Adipocyte (in vitro differentiated cells): ENCODE measurements at regions not wholly inside any gene's neighbourhood (a gene's known extent, or its start where the extent isn't known, plus 50 kb on each side); places are given as distances from the start of the nearest gene placed in this dataset.
"Not testable (repeated sequence)": the region's sequence is repeated elsewhere in the genome, so short reads cannot be mapped to it uniquely, and the experiment has no call there.

Source experiments
- DNase-seq: peaks from one replicate; pipeline ENCODE4 v3.0.0-alpha.2; 2015; ENCODE audit warnings: low read depth
- H3K27me3 ChIP-seq: replicated peaks from 2 replicates; pipeline ENCODE4 v1.7.0; 2013; ENCODE audit warnings: mild to moderate bottlenecking, low read length, moderate library complexity; ENCODE audit not compliant: control insufficient read depth, insufficient read depth
- H3K36me3 ChIP-seq: 2 replicates; pipeline ENCODE4 v1.7.0; 2013; ENCODE audit warnings: low read length, mild to moderate bottlenecking, moderate library complexity; ENCODE audit not compliant: control insufficient read depth, insufficient read depth, severe bottlenecking
- H3K4me1 ChIP-seq: 2 replicates; pipeline ENCODE4 v1.7.0; 2013; ENCODE audit warnings: mild to moderate bottlenecking, low read length, moderate library complexity; ENCODE audit not compliant: control insufficient read depth, insufficient read depth
- H3K4me3 ChIP-seq: 2 replicates; pipeline ENCODE4 v1.7.0; 2013; ENCODE audit warnings: mild to moderate bottlenecking, low read length, moderate library complexity
- H3K9ac ChIP-seq: 2 replicates; pipeline ENCODE4 v1.7.0; 2013; ENCODE audit warnings: mild to moderate bottlenecking, low read length, moderate library complexity
- H3K9me3 ChIP-seq: 2 replicates; pipeline ENCODE4 v1.7.0; 2013; ENCODE audit warnings: mild to moderate bottlenecking, low read length, moderate library complexity; ENCODE audit not compliant: control insufficient read depth

DNA sequence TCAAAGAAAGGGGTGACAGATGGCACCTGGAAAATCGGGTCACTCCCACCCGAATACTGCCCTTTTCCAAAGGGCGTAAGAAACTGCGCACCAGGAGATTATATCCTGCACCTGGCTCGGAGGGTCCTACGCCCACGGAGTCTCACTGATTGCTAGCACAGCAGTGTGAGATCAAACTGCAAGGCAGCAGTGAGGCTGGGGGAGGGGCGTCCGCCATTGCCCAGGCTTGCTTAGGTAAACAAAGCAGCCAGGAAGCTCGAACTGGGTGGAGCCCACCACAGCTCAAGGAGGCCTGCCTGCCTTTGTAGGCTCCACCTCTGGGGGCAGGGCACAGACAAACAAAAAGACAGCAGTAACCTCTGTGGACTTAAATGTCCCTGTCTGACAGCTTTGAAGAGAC is 166.0 kb downstream of the JRKL start:
- H3K27me3 ChIP-seq, H3K4me1 ChIP-seq, DNase-seq, H3K9ac ChIP-seq, H3K4me3 ChIP-seq, H3K9me3 ChIP-seq, H3K36me3 ChIP-seq: not testable (repeated sequence)

DNA sequence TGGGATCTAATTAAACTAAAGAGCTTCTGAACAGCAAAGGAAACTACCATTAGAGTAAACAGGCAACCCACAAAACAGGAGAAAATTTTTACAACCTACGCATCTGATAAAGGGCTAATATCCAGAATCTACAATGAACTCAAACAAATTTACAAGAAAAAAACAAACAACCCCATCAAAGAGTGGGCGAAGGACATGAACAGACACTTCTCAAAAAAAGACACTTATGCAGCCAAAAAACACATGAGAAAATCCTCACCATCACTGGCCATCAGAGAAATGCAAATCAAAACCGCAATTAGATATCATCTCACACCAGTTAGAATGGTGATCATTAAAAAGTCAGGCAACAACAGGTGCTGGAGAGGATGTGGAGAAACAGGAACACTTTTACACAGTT is 170.9 kb downstream of the JRKL start:
- not testable (repeated sequence) for H3K4me3 ChIP-seq, H3K9me3 ChIP-seq, H3K9ac ChIP-seq, DNase-seq, H3K27me3 ChIP-seq, H3K36me3 ChIP-seq, H3K4me1 ChIP-seq

GRCh38 chr11:96567176-96567575 is 177.4 kb downstream of the JRKL start:
- peak overlapping the region; percentile 67 for H3K4me3 ChIP-seq
- H3K4me1 ChIP-seq, result no peaks in the 10 kb centered on the region
- no peak for DNase-seq

GRCh38 chr11:96567667-96568066 is 177.9 kb downstream of the JRKL start:
- H3K4me3 ChIP-seq, result peak overlapping the region; percentile 67
- DNase-seq, result no peak
- no peaks in the 10 kb centered on the region for H3K9me3 ChIP-seq
- no peak overlapping the region for H3K9ac ChIP-seq
- no peaks in the 10 kb centered on the region for H3K27me3 ChIP-seq
- no peaks in the 10 kb centered on the region for H3K36me3 ChIP-seq
- no peaks in the 10 kb centered on the region for H3K4me1 ChIP-seq

More at GRCh38 chr11:96567176-96567575, 177.4 kb downstream of the JRKL start:
- H3K27me3 ChIP-seq, result no peaks in the 10 kb centered on the region
- H3K36me3 ChIP-seq, result no peaks in the 10 kb centered on the region
- H3K9ac ChIP-seq, result peak overlapping the region; percentile 55
- H3K9me3 ChIP-seq, result no peaks in the 10 kb centered on the region

- Histone ChIP-seq H3K36me3 (no peaks in the 10 kb centered on the region), H3K9me3 (no peaks in the 10 kb centered on the region), H3K4me3 (no peak overlapping the region), H3K4me1 (no peaks in the 10 kb centered on the region), H3K9ac (no peak overlapping the region), H3K27me3 (no peaks in the 10 kb centered on the region)
- no peak for DNase-seq
Observed at GRCh38 chr11:96576383-96576782, 186.6 kb downstream of the JRKL start.

DNA sequence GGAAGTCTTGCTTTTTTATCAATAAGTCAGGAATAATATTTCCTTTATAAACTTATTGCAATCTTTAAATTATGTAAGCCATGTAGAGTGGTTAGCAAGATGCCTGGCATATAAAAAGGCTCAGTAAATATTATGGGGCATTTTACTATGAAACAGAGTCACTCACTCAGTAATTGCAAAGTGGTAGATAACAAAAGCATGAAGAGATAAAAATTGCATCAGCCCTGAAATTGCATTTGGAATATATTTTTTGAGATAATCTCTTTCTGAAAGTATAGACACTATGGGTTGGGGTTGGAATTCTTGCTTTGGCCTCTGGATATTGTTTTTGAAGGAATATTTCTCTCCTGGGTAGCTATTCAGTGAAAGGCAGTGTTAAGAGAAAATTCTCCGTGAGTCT is 188.6 kb downstream of the JRKL start:
- Histone ChIP-seq H3K4me1 (no peaks in the 10 kb centered on the region), H3K9ac (no peak overlapping the region), H3K9me3 (peaks cover 4% of the 10 kb centered on the region), H3K4me3 (no peak overlapping the region), H3K27me3 (no peaks in the 10 kb centered on the region), H3K36me3 (no peaks in the 10 kb centered on the region)
- no peak for DNase-seq

DNA sequence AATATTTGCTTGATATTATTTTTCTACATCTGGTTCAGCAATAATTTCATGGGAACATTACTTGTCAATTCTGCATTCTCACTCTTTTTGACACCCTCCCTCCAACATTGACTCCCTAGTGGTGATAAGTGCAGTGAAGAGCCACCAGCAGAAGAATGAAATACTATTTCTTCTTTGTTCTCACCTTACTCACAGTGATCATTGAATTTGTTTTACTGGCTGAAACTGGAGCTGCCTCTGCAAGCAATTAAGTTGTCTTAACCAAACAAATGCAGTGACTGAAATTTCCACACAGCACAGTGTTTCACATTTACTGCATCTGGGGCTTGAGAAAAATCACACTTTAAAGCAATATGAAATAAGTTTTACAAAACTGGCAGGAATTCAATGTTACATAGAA is 189.8 kb downstream of the JRKL start:
- no peak for DNase-seq
- H3K9ac ChIP-seq, result no peak overlapping the region
- H3K4me3 ChIP-seq, result no peak overlapping the region
- no peaks in the 10 kb centered on the region for H3K36me3 ChIP-seq
- no peaks in the 10 kb centered on the region for H3K27me3 ChIP-seq
- no peaks in the 10 kb centered on the region for H3K4me1 ChIP-seq
- H3K9me3 ChIP-seq, result peaks cover 8% of the 10 kb centered on the region

- Histone ChIP-seq H3K36me3 (no peaks in the 10 kb centered on the region), H3K27me3 (no peaks in the 10 kb centered on the region), H3K4me1 (no peaks in the 10 kb centered on the region), H3K4me3 (no peak overlapping the region), H3K9me3 (peaks cover 8% of the 10 kb centered on the region), H3K9ac (no peak overlapping the region)
- DNase-seq, result no peak
Observed at GRCh38 chr11:96580476-96581040, 190.7 kb downstream of the JRKL start.

GRCh38 chr11:96585944-96586880 is 196.4 kb downstream of the JRKL start:
- not testable (repeated sequence) for H3K9me3 ChIP-seq, H3K36me3 ChIP-seq, DNase-seq, H3K4me1 ChIP-seq, H3K27me3 ChIP-seq, H3K4me3 ChIP-seq, H3K9ac ChIP-seq

GRCh38 chr11:96588793-96589192 is 199.0 kb downstream of the JRKL start:
- H3K9me3 ChIP-seq, DNase-seq, H3K4me3 ChIP-seq: not testable (repeated sequence)

DNA sequence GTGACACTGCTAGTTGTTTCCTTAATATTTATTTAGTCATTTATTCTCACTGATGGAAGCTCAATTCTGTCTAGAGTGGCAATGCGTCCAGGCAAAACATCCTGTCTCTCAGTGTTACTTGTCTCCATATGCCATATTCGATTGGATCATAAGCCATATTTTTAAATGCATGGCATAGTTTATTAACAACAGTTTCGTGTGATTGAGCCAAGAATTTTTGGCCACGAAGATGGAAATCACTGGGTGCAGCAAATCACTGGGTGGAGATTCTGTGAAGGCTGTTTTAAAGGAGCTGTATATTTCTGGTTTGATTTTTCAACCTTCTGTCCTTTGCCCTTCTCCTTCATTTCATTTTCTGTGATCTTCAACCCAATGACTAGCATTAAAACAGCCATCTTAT is 205.2 kb downstream of the JRKL start:
- H3K27me3 ChIP-seq, result peaks cover 3% of the 10 kb centered on the region
- H3K4me3 ChIP-seq, result no peak overlapping the region
- H3K4me1 ChIP-seq, result no peaks in the 10 kb centered on the region
- no peak for DNase-seq
- no peaks in the 10 kb centered on the region for H3K36me3 ChIP-seq
- no peaks in the 10 kb centered on the region for H3K9me3 ChIP-seq
- H3K9ac ChIP-seq, result no peak overlapping the region

More at GRCh38 chr11:96588793-96589192, 199.0 kb downstream of the JRKL start:
- not testable (repeated sequence) for H3K9ac ChIP-seq, H3K4me1 ChIP-seq, H3K27me3 ChIP-seq, H3K36me3 ChIP-seq
